H1 (cell line): ENCODE measurements at regions not wholly inside any gene's neighbourhood (a gene's known extent, or its start where the extent isn't known, plus 50 kb on each side); places are given as distances from the start of the nearest gene placed in this dataset.

Source experiments
- CTCF ChIA-PET: fragments of 300-600 bp; sonication (Branson Sonifier 250); formaldehyde crosslinking; loops from one replicate; lab custom pipeline; 2021; ENCODE audit not compliant: partially characterized antibody; lab: Charles Lee
- POLR2A ChIA-PET: fragments of 300-600 bp; sonication (Branson Sonifier 250); formaldehyde crosslinking; loops from one replicate; lab custom pipeline; 2021; ENCODE audit warnings: inconsistent platforms; ENCODE audit not compliant: partially characterized antibody; lab: Charles Lee
- DNase-seq, 2 experiments: peaks; one replicate each; pipeline versions ENCODE4 v3.0.0 to v3.0.0-alpha.2; 2010 to 2022; ENCODE audit warnings: low spot score in 2 of 2, low read depth in 1 of 2, mixed read lengths in 1 of 2
- FAIRE-seq: peaks from 2 replicates; lab custom pipeline; 2011; peaks lifted over from hg19 to GRCh38; lab: Jason Lieb, UNC
- H2AFZ ChIP-seq: 2 replicates; pipeline ENCODE4 v1.8.1; 2012; ENCODE audit warnings: low read length, inconsistent platforms
- H2AK5ac ChIP-seq: 2 replicates; pipeline ENCODE4 v1.6.1; 2013; ENCODE audit warnings: low read depth, low read length
- H2BK120ac ChIP-seq: replicated peaks from 2 replicates; pipeline ENCODE3; 2013; ENCODE audit warnings: low read depth, low read length, inconsistent platforms
- H2BK12ac ChIP-seq: 2 replicates; pipeline ENCODE4 v1.6.1; 2013; ENCODE audit warnings: low read depth, low read length
- H2BK15ac ChIP-seq: 2 replicates; pipeline ENCODE4 v1.6.1; 2013; ENCODE audit warnings: low read length
- H2BK20ac ChIP-seq: 2 replicates; pipeline ENCODE4 v1.6.1; 2013; ENCODE audit warnings: low read length
- H2BK5ac ChIP-seq: 2 replicates; pipeline ENCODE4 v1.6.1; 2013; ENCODE audit warnings: low read depth, low read length
- H3K14ac ChIP-seq: 2 replicates; pipeline ENCODE4 v1.6.1; 2013; ENCODE audit warnings: inconsistent platforms; ENCODE audit not compliant: insufficient read length
- H3K18ac ChIP-seq: 2 replicates; pipeline ENCODE4 v1.6.1; 2013; ENCODE audit warnings: low read length; ENCODE audit errors: extremely low read depth
- H3K23ac ChIP-seq: 2 replicates; pipeline ENCODE4 v1.6.1; 2013; ENCODE audit warnings: inconsistent platforms; ENCODE audit not compliant: insufficient read length
- H3K23me2 ChIP-seq: 2 replicates; pipeline ENCODE4 v1.6.1; 2013; ENCODE audit warnings: low read depth, low read length
- H3K27ac ChIP-seq: 2 replicates; pipeline ENCODE4 v1.6.1; 2011; ENCODE audit warnings: low read depth, low read length, inconsistent platforms
- H3K27me3 ChIP-seq, 4 experiments: replicated peaks in 1 of 4; 1 replicate in 1 of 4; 2 replicates in 3 of 4; pipeline versions ENCODE4 v1.6.1 to v1.8.1; 2011 to 2013; ENCODE audit warnings: low read length in 3 of 4, mild to moderate bottlenecking in 3 of 4, inconsistent platforms in 2 of 4, mixed read lengths in 2 of 4, moderate library complexity in 1 of 4; ENCODE audit not compliant: control insufficient read depth in 3 of 4, insufficient read depth in 3 of 4; ENCODE audit errors: extremely low read depth in 1 of 4
- H3K36me3 ChIP-seq, 4 experiments: 2 replicates each; pipeline versions ENCODE4 v1.6.1 to v1.8.1; 2011 to 2013; ENCODE audit warnings: mild to moderate bottlenecking in 4 of 4, low read length in 3 of 4, moderate library complexity in 2 of 4, control low read depth in 1 of 4, inconsistent platforms in 1 of 4; ENCODE audit not compliant: insufficient read depth in 4 of 4, control insufficient read depth in 2 of 4
- H3K4ac ChIP-seq: replicated peaks from 2 replicates; pipeline ENCODE3; 2013; ENCODE audit warnings: low read length, low read depth, mixed read lengths, inconsistent platforms; ENCODE audit not compliant: insufficient read length
- H3K4me1 ChIP-seq, 4 experiments: replicated peaks in 1 of 4; 1 replicate in 1 of 4; 2 replicates in 3 of 4; pipeline versions ENCODE4 v1.6.1 to v1.8.1; 2011 to 2013; ENCODE audit warnings: low read length in 3 of 4, inconsistent platforms in 2 of 4, mixed read lengths in 1 of 4; ENCODE audit not compliant: insufficient read depth in 4 of 4, control insufficient read depth in 3 of 4
- H3K4me2 ChIP-seq, 2 experiments: 2 replicates each; pipeline versions ENCODE4 v1.6.1 to v1.8.1; 2011 to 2013; ENCODE audit warnings: low read depth in 2 of 2, low read length in 2 of 2, control low read depth in 1 of 2, inconsistent platforms in 1 of 2, mild to moderate bottlenecking in 1 of 2; ENCODE audit not compliant: insufficient read depth in 1 of 2
- H3K4me3 ChIP-seq, 4 experiments: fragments of 200-600, 300-600 bp in 1 of 4; sonication (generic), shearing (Covaris generic), sonication (Bioruptor Twin) in 1 of 4; 2 replicates each; pipeline versions ENCODE4 v1.5.1 to v1.8.1; 2011 to 2016; ENCODE audit warnings: low read length in 4 of 4, low read depth in 3 of 4, control low read depth in 2 of 4, inconsistent platforms in 2 of 4, mild to moderate bottlenecking in 2 of 4, mixed read lengths in 1 of 4, moderate library complexity in 1 of 4; ENCODE audit not compliant: insufficient read depth in 2 of 4; ENCODE audit errors: extremely low read depth in 1 of 4
- H3K56ac ChIP-seq: replicated peaks from 2 replicates; pipeline ENCODE3; 2013; ENCODE audit warnings: low read depth, mild to moderate bottlenecking, mixed read lengths, low read length, inconsistent platforms; ENCODE audit not compliant: insufficient read length
- H3K79me1 ChIP-seq: 2 replicates; pipeline ENCODE4 v1.6.1; 2013; ENCODE audit warnings: low read depth, low read length, control low read depth
- H3K79me2 ChIP-seq, 2 experiments: 2 replicates each; pipeline versions ENCODE4 v1.6.1 to v1.8.1; 2012 to 2013; ENCODE audit warnings: low read length in 2 of 2, mild to moderate bottlenecking in 2 of 2, inconsistent platforms in 1 of 2; ENCODE audit not compliant: insufficient read depth in 2 of 2, control insufficient read depth in 1 of 2
- H3K9ac ChIP-seq, 4 experiments: replicated peaks in 1 of 4; 1 replicate in 1 of 4; 2 replicates in 3 of 4; pipeline versions ENCODE4 v1.6.1 to v1.8.1; 2011 to 2013; ENCODE audit warnings: low read depth in 3 of 4, low read length in 3 of 4, control low read depth in 2 of 4, mild to moderate bottlenecking in 2 of 4, moderate library complexity in 2 of 4, inconsistent platforms in 1 of 4; ENCODE audit errors: extremely low read depth in 1 of 4
- H3K9me3 ChIP-seq, 2 experiments: 2 replicates each; pipeline versions ENCODE4 v1.6.1 to v1.8.1; 2012 to 2013; ENCODE audit warnings: mild to moderate bottlenecking in 2 of 2, moderate library complexity in 2 of 2, control low read depth in 1 of 2, inconsistent platforms in 1 of 2, low read depth in 1 of 2, low read length in 1 of 2, mixed read lengths in 1 of 2; ENCODE audit not compliant: insufficient read depth in 2 of 2
- H4K20me1 ChIP-seq, 2 experiments: replicated peaks in 1 of 2; 2 replicates each; pipeline versions ENCODE3 to v1.8.1; 2011 to 2013; ENCODE audit warnings: inconsistent platforms in 2 of 2, low read length in 2 of 2, mild to moderate bottlenecking in 1 of 2; ENCODE audit not compliant: insufficient read depth in 2 of 2, control insufficient read depth in 1 of 2
- H4K5ac ChIP-seq: 2 replicates; pipeline ENCODE4 v1.6.1; 2013; ENCODE audit warnings: low read length, low read depth, mixed read lengths, inconsistent platforms; ENCODE audit not compliant: insufficient read length
- H4K8ac ChIP-seq: 2 replicates; pipeline ENCODE4 v1.8.0; 2013; ENCODE audit warnings: mild to moderate bottlenecking, moderate library complexity, low read length, inconsistent platforms; ENCODE audit not compliant: insufficient read depth; ENCODE audit errors: extremely low read depth
- H4K91ac ChIP-seq: replicated peaks from 2 replicates; pipeline ENCODE3; 2013; ENCODE audit warnings: low read length, mixed read lengths, inconsistent platforms; ENCODE audit not compliant: insufficient read length
- BCL11A ChIP-seq, 2 experiments: IDR thresholded peaks; one replicate each; pipeline ENCODE4 v1.6.1; 2011; ENCODE audit warnings: low read depth in 2 of 2, low read length in 2 of 2, mild to moderate bottlenecking in 2 of 2
- CREB1 ChIP-seq: IDR thresholded peaks from 2 replicates; pipeline ENCODE4 v1.6.1; 2012; ENCODE audit warnings: inconsistent platforms
- JUND ChIP-seq: IDR thresholded peaks from 2 replicates; pipeline ENCODE4 v1.6.1; 2011; ENCODE audit warnings: mild to moderate bottlenecking, improper control_type of control experiment, low read length
- NRF1 ChIP-seq: IDR thresholded peaks from 2 replicates; pipeline ENCODE4 v1.6.1; 2011; ENCODE audit warnings: mild to moderate bottlenecking, low read depth, low read length, improper control_type of control experiment
- PHF8 ChIP-seq: fragments of 200-600 bp; sonication (generic); conservative IDR thresholded peaks from 2 replicates; pipeline ENCODE4 v1.7.1; 2012; ENCODE audit warnings: low read depth, mild to moderate bottlenecking, inconsistent platforms, low read length, moderate library complexity
- SIRT6 ChIP-seq: IDR thresholded peaks from one replicate; pipeline ENCODE4 v1.7.1; 2012; ENCODE audit warnings: low read length, inconsistent platforms
- SP2 ChIP-seq: IDR thresholded peaks from 2 replicates; pipeline ENCODE4 v1.6.1; 2012; ENCODE audit warnings: mild to moderate bottlenecking, low read length, inconsistent platforms
- TBP ChIP-seq: IDR thresholded peaks from 2 replicates; pipeline ENCODE4 v1.6.1; 2011; ENCODE audit warnings: low read depth, low read length, improper control_type of control experiment
- WGBS, 2 experiments: shearing (Covaris generic) in 1 of 2; methylation state at CpG; one replicate each; pipeline versions ENCODE4 v1.1.6 to v1.1.7; 2013 to 2015; ENCODE audit warnings: low lambda C conversion rate in 2 of 2, mixed read lengths in 2 of 2, inconsistent platforms in 1 of 2, low coverage in 1 of 2, missing lambda C conversion rate in 1 of 2; ENCODE audit not compliant: insufficient replicate concordance in 2 of 2, insufficient coverage in 1 of 2, insufficient read length in 1 of 2; ENCODE audit errors: extremely low coverage in 1 of 2, missing lambda C conversion rate in 1 of 2; 5-methylcytosine and 5-hydroxymethylcytosine counted together
- TF ChIP-seq, protein P1 (sequence below): IDR thresholded peaks from 2 replicates; pipeline ENCODE4 v1.6.1; 2011; ENCODE audit warnings: low read depth, mild to moderate bottlenecking, low read length; ENCODE audit not compliant: insufficient read depth
- TF ChIP-seq, protein P2 (sequence below), 3 experiments: IDR thresholded peaks; 1 replicate in 2 of 3; 2 replicates in 1 of 3; pipeline versions ENCODE4 v1.5.1 to v1.6.1; 2011; ENCODE audit warnings: low read length in 3 of 3, mild to moderate bottlenecking in 3 of 3, inconsistent platforms in 2 of 3, low read depth in 1 of 3, moderate library complexity in 1 of 3; ENCODE audit not compliant: insufficient read depth in 1 of 3; ENCODE audit errors: control extremely low read depth in 1 of 3

DNA sequence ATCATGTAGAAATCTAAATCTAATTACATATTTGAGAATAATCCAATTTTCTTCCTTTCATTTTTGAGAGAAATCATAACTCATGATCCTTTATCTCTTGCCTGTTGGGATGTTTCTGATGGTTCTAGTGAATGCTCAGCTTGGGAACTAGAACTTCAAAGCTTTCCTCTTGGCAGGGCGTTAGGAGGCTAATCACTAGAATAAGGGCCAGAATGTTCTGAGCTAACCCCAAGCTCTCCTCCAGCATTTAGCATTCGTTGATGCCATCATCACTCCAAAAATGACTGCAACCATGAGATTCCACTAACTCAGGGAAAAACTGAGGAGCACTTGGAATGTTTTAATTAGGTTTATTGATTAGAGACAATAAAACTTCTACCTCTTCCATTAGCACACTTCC lies 93.9 kb upstream of the DPT start:
- no peak overlapping the region for H2AK5ac ChIP-seq
- POLR2A ChIA-PET: no interaction called here
- H3K9ac ChIP-seq: no peak overlapping the region
- H3K56ac ChIP-seq: no peak overlapping the region
- H2AFZ ChIP-seq: no peak overlapping the region
- no peak overlapping the region for H3K23ac ChIP-seq
- no peak overlapping the region for H4K8ac ChIP-seq
- no peaks in the 10 kb centered on the region for H3K23me2 ChIP-seq
- no peaks in the 10 kb centered on the region for H3K4me1 ChIP-seq
- H3K79me2 ChIP-seq: no peaks in the 10 kb centered on the region
- CTCF ChIA-PET: interaction anchor here (0.6 kb wide), 1 partner anchor 10 kb away, joined by 3 read pairs; no protein-coding TSS in a partner anchor
- no peaks in the 10 kb centered on the region for H3K27me3 ChIP-seq
- H3K4ac ChIP-seq: no peak overlapping the region
- H2BK15ac ChIP-seq: no peak overlapping the region
- H2BK120ac ChIP-seq: no peak overlapping the region
- H4K91ac ChIP-seq: no peak overlapping the region
- H2BK5ac ChIP-seq: no peak overlapping the region
- H4K20me1 ChIP-seq: no peaks in the 10 kb centered on the region
- TF ChIP-seq TBP (no peak), CREB1 (no peak), BCL11A (IDR thresholded peaks at IDR 0.05; ENCODE audit: low read depth in 2 of 2, low read length in 2 of 2) (no peak), NRF1 (no peak), SIRT6 (no peak), SP2 (no peak), JUND (no peak), PHF8 (no peak)
- TF ChIP-seq, protein P1, sequence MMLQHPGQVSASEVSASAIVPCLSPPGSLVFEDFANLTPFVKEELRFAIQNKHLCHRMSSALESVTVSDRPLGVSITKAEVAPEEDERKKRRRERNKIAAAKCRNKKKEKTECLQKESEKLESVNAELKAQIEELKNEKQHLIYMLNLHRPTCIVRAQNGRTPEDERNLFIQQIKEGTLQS: no peak
- TF ChIP-seq, protein P2, sequence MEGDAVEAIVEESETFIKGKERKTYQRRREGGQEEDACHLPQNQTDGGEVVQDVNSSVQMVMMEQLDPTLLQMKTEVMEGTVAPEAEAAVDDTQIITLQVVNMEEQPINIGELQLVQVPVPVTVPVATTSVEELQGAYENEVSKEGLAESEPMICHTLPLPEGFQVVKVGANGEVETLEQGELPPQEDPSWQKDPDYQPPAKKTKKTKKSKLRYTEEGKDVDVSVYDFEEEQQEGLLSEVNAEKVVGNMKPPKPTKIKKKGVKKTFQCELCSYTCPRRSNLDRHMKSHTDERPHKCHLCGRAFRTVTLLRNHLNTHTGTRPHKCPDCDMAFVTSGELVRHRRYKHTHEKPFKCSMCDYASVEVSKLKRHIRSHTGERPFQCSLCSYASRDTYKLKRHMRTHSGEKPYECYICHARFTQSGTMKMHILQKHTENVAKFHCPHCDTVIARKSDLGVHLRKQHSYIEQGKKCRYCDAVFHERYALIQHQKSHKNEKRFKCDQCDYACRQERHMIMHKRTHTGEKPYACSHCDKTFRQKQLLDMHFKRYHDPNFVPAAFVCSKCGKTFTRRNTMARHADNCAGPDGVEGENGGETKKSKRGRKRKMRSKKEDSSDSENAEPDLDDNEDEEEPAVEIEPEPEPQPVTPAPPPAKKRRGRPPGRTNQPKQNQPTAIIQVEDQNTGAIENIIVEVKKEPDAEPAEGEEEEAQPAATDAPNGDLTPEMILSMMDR (IDR thresholded peaks at IDR 0.05; ENCODE audit: control extremely low read depth in 1 of 3, insufficient read depth in 1 of 3, low read depth in 1 of 3, low read length in 3 of 3): no peak
- no peak overlapping the region for H2BK20ac ChIP-seq
- FAIRE-seq: no peak
- 90% methylated on average over 2 of the region's 2 CpGs; no CpG with 5 or more reads in 1 of the 2 experiments for WGBS, 2 experiments
- no peak overlapping the region for H3K4me2 ChIP-seq
- no peak overlapping the region for H3K14ac ChIP-seq
- no peaks in the 10 kb centered on the region for H3K9me3 ChIP-seq
- no peak overlapping the region for H3K4me3 ChIP-seq
- DNase-seq: no peak
- H3K36me3 ChIP-seq: no peaks in the 10 kb centered on the region; a peak in 1 of 8 replicates
- no peak overlapping the region for H4K5ac ChIP-seq
- H3K27ac ChIP-seq: no peak overlapping the region
- H3K79me1 ChIP-seq: no peaks in the 10 kb centered on the region
- H3K18ac ChIP-seq: no peak overlapping the region
- H2BK12ac ChIP-seq: no peak overlapping the region
